ENCODE measurements at regions not wholly inside any gene's neighbourhood (a gene's known extent, or its start where the extent isn't known, plus 50 kb on each side); places are given as distances from the start of the nearest gene placed in this dataset.

DNA sequence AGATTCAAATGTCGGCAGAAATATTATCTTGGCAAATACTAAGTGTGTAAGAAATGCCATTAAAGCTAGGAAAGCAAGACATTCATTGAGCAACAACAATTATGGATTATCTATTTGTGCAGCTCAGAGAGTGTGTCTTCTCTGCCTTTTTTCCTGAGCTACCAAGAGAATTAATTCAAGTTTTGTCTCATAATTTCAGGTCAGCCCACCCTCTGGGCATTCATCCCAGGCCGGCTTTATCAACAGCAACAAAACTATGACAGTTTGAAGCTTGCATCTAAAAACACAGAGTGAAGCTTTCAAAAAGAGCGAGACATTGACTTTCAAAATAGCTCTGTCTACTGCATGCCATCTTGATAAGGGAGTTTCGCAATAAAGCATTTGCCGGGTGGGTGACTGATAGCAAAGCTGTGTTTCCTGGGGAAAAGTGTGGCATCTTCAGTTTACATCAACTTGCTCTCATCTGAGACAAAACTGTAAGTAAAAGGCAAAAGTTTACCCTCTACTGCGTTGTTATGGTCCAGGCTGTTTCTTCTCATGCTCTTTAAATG, 182.4 kb downstream of the IRX1 start:
- TF ChIP-seq GATA3 (IDR thresholded peaks at IDR 0.05; ENCODE audit: low read depth, low read length) = no peak
- TF ChIP-seq GATA2 (IDR thresholded peaks at IDR 0.05; ENCODE audit: low read depth, low read length) = no peak
